SW 1271 (cell line): ENCODE measurements at regions not wholly inside any gene's neighbourhood (a gene's known extent, or its start where the extent isn't known, plus 50 kb on each side); places are given as distances from the start of the nearest gene placed in this dataset.
"Not testable (repeated sequence)": the region's sequence is repeated elsewhere in the genome, so short reads cannot be mapped to it uniquely, and the experiment has no call there.

Source experiments
- DNase-seq, 2 experiments: peaks; one replicate each; lab custom pipeline; 2025; lab: John Stamatoyannopoulos, UW

DNA sequence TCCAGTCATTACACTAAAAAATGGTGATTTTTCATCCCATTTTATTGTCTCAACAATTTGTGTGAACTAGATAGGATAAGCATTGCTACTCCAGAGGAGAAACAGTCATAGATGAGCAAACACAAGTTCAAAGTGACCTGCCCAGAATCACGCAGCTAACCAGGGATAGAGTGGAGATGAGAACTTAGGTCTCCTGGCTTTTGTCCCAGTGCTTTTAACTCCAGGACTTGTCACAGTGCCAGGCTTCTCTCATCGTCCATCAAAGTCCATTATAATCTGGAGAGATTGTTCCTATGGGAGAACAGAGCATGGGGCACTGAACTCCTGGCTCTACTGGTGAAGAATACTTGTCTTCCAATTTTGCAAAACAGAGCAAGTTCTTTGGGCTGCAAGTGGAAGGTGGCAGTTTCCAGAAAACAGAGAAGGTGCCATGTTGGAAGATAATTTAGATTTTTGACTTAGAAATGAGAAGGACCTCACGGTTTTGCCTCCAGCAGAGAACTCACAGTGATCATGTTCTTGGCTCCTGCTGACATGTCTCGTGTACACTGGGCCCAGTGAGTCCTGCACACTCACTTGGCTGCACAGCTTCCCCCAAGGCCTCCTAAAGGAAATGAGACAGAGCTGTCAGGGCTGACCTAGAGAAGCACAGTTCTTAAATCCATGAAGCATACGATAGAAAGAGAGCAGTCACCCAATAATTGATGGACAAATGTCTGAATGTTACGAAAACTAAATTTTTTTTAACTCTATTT, 322.9 kb upstream of the NRP1 start:
- DNase-seq, result no peak

DNA sequence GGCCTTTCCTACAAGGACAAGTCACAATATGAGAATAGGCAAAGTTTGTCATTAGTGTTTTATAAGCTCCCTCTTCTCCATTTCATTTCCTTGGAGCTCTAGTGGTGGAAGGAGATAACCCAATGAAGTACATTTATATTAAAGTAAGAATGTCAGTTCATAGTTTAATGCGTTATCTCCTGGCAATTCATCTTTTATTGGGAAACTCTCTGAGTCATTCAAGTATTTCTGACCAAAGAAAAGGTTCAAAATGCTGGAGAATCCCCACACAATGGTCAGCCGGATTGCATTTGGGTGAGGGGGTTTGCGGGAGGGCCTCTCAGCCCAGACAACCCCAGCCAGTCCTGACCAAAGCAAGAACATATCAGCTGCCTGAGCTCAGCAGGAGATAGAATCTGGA, 321.5 kb upstream of the NRP1 start:
- no peak for DNase-seq

DNA sequence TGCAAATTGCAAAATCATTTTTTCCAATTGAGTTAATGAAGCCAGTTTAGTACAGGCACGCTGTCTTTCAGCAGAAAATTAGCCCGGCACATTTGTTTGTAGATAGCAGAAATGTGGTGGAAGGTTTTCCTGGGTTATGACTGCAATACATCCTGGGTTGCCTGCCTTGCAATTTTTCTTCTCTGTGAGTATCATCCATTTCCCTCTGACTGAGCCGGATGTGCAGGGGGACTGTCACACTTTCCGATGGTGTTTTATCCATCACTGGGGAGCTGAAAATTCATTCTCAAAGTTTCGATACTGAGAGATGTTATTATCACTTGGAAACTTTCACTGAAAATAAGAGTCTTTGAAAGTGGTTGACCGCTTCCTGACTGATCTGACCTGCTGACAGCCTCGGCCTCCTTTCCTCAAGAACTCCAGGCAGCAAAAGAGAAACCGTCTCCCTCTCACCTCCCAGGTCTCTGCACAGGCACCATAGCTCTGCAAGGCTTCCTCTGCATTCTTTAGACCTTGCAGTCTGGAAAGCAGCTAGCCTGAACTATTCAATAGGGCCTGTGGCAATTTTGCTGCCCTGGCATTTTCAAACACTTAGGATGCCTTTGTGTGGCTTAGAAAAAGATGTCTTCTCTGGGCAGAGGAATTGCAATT, 320.8 kb upstream of the NRP1 start:
- no peak for DNase-seq

DNA sequence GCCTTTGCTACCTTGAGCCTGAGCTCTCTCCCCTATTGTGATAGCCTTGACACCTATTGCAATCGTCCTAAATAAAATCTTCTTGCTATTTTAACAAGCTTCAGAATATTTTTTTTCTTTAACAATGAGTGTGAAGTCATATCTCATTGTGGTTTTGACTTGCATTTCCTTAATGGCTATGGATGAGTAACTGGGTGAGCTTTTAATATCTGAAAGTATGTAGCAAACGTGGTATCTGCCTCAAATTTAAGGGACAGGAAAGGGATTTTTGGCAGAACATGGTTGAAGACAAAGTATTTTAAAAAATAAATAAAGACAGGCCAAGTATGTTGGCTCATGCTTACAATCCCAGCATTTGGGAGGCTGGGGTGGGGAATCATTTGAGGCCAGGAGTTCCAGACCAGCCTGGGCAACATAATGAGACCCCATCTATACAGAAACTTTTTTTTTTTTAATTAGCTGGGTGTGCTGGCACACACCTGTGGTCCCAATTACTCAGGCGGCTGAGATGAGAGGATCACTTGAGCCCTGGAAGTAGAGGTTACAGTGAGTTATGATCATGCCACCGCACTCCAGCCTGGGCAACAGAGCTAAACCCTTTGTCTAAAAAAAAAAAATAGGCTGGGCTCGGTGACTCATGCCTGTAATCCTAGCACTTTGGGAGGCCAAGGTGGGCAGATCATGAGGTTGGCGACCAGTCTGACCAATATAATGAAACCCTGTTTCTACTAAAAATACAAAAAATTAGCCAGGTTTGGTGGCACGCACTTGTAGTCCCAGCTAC, 319.3 kb upstream of the NRP1 start:
- DNase-seq, result no peak

DNA sequence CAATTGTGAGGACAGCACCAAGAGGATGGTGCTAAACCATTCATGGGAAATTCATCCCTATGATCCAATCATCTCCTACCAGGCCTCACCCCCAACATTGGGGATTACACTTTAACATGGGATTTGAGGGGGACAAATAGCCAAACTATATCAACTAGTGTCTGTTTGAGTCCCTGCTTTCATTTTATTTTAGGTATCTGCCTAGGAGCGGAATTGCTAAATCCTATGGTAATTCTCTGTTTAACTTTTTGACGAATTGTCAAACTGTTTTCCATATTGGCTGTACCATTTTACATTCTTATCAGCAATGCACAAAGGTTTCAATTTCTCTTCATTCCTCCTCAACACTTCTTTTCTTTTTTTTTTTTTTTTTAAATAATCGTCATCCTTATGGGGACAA, 318.4 kb upstream of the NRP1 start:
- no peak for DNase-seq

DNA sequence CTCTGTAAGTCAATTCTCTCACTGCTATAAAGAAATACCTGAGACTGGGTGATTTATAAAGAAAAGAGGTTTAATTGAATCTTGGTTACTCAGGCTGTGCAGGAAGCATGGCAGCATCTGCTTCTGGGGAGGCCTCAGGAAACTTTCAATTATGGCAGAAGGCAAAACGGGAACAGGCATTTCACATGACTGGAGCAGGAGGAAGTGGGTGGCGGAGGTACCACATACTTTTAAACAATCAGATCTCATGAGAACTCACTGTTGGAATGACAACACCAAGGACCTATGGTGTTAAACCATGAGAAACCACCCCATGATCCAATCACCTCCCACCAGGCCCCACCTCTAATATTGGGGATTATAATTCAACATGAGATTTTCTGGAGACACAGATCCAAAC, 315.7 kb upstream of the NRP1 start:
- not testable (repeated sequence) for DNase-seq

DNA sequence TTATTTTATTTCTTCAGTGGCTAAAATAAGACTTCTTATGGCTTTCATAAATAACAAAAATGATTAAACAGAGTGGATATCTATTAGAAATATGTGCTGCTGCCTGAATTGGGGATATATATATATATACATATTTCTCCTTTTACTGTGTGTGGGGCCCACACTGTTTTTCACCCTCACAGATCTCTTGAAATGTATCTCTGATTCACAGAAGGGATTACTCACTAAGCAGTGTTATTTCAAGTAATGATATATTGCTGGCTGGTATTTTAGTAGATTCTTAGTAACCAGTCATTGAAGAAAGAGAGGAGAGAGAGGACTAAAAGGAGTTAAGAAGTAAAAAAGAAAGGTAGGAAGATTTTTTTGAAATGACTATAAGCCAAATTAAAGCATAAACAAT, 308.6 kb upstream of the NRP1 start:
- no peak for DNase-seq

DNA sequence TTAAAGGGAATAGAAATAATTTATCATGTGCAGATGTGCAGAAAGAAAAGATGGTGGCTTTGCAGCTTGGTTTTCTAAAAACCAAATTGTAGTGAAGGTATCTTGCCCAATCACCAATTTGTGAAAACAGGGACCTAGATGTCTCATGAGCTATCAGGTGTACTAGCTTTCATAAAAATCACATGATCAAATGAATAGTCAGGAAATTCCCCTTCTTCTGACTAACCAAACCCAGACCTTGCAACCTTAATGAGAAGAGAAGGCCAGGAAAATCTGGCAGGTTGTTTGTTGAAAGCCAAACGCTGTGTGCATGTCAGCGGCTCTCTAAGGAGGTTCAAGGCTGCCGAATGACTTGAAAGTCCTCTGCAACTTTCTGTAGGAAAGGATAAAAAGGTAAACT, 304.4 kb upstream of the NRP1 start:
- no peak for DNase-seq

DNA sequence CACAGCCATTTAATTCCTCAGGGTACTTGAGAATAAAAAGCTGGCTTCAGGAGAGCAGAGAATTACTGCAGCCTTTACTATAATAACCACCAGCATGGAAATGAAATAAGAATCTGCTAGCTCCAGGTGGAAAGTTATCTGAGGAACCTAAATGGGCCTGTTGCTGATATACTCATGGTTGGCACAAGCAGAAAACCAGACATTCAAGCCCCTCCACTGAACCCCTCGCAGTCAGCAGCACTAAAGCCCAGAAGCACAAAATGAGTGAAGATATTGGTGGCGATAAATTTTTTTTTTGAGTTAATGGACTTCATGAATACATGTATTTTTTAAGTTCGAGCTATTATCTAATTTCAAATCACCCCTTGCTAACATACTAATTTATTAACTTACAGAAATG, 303.9 kb upstream of the NRP1 start:
- DNase-seq, result no peak

DNA sequence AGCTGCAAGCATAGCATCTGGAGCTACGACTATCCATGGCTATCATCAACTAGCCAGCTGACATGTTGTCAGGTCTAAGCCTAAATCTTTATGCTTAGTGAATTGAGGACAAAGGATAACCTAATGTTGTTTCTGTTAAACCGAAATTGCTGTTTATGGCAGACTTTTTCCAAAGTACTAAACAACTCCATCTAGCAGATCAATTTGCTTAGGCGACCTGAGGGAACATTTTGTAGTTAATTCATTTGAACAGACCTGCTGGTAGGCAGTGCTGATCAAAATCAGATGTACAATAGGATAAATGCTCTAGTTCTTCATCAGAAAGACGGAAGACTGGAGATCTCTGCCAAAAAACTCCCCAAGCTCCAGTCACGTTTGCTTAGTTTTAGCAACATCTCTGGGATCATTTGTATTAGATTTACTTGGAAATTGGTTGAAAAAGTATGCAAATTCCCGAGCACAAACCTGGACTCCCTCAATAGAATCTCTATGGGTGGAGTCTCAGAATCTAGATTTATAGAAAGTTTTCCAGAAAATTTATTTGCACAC, 301.6 kb upstream of the NRP1 start:
- DNase-seq, result no peak

DNA sequence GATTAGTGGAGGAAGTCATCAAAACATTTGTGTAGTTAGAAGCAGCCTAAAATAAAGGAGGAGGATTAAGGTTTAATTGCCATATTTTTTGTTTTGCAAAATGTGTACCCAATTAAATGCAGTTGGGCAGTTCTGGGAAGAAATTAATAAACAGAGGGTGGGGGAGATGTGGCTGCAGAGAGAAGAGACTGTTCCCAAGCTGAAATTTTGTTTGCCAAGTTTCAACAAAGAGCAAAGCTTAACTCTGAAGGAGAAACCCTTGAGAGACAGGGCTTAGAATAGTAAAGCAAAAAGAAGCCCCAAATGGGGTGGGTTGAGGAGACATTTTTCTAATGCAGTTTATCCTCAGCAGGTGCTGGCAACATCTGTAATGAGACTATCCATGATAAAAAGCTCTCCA, 298.0 kb upstream of the NRP1 start:
- DNase-seq, result no peak

DNA sequence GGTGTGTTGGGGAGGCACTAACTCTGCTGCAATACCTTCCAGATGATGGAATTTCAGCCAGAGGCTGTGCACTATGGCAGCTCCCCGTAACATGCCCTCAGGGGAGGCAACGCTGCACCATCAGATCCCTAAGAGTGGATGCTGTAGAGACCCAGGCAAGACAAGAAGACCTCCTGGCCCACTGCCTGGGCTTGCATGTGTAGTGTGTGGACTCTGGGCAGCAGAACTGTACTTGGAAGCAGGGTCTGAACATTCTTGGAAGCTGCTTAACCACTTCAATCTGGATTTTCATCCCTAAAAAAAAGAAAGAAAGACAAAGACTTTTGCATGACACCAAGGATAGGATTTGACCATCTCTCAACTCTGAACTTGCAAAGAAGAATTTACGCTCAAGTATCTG, 297.5 kb upstream of the NRP1 start:
- DNase-seq, result no peak

DNA sequence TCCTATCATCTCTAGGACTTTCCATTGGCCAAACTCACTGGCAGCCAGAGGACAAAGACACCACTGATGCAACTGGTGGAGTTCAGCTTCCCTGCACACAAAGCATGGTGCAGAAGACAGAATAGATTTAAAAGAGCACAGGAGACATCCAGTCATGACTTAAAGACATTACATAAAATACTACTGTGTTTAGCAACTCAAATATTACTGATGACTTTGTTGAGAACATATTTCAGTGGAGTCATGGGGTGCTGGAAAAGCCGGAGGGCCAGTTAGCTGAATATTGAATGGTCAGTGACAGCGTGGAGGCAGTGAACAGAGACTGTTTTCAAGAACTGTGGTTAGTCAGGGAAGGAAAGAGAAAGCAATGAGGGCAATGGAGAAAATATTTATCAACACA, 296.3 kb upstream of the NRP1 start:
- DNase-seq, result no peak

DNA sequence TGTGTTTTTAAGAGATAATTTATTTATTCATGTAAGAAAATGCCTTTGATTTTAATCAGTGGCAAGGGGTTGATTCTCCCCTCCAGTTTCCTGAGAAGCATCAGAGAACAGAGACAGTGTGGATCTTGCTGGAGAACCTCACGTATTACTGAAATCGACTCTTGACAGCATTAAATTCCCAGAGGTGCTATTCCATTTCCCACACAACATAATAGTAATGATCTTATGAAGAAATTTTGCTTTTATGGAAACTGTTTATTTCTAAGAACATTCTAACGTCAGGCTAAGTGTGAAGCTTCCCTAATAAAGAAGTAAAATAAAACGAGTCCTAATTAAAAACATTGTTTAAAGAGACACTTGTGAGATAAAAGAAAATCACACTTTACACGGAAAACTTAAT, 293.1 kb upstream of the NRP1 start:
- no peak for DNase-seq

DNA sequence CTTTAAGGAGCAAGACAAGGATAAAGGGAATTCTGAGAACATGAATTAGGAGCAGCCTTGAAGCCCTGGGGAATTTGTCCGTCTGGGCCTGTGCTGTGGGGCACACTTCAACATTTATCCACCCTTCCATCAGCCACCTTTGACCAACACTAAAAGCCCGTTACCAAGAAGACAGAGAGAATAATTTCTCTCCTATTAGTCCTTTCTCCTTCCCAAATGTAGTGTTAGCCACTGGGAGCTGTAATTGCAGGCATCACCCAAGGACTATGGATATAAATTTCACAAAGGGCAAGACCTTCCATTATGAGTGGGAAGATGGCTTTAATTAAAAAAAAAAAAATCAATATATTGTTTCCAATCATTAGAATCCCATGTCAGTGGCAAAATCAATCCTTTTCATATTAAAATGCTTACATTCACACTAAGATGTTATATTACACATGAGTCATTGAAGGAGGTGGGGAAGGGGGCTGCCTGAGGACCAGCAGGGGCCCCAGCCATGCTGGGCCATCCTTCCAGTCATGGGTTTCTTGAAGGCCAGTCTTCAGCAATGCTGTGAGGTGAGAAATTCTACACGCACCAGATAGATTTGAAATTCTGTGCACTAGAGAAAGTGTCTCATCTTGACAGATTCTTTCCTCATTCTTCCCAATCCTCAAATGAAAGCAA, 292.5 kb upstream of the NRP1 start:
- no peak for DNase-seq

DNA sequence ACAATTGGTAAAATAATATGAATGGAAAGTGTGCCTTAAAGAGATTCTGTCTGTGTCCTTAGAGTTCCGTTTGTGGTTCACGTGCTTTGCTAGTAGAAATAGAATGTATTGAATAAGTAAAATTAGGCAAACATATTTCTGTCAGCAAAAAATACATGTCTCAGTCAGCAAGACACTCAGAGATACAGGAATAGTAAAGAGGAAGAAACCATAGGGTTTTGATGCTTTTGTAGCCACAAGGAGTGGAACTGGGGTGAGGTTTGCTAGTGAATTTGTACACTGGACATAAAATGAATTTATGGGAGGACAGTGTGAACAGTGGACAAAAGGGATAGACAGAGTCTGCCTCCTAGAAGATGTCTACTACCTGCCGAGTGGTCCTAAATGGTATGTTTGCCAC, 289.2 kb upstream of the NRP1 start:
- no peak for DNase-seq

DNA sequence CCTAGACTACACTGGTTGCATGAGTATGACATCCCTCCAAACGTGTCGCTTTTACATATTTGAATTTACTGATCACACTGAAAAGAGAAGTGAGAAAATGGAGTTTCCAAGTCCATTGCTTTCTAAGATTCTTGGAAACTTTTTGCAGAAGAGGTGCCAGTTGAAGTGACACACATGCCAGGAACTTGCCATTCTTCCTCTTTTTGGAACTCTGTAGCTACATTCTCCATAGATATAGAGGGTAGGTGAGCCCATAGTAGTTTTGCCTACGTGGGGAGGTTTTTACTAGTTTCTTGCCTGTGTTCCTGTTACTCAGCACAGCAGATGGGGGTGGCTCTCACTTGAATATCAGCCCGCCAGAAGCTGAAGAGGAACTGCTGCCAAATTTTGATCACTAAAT, 286.6 kb upstream of the NRP1 start:
- DNase-seq, result no peak

DNA sequence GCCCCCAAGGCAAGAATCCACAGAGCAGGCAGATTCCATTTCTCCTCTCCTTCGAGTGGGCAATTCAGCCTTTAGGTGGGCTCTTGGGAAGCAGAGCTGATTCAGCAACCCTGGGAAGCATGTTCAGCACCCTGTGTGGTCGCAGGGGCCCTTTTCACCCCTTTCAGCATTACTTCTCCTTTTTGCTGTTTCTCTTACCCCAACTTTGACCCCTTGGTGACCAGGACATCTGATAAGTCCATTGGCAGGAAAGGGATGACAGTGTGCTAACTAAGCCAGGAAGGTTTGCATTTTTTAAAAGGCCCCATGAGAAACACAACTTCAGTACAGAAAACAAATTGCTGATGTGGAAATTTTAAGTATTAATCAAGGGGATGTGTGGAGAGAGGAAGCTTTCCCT, 283.7 kb upstream of the NRP1 start:
- DNase-seq, result no peak

DNA sequence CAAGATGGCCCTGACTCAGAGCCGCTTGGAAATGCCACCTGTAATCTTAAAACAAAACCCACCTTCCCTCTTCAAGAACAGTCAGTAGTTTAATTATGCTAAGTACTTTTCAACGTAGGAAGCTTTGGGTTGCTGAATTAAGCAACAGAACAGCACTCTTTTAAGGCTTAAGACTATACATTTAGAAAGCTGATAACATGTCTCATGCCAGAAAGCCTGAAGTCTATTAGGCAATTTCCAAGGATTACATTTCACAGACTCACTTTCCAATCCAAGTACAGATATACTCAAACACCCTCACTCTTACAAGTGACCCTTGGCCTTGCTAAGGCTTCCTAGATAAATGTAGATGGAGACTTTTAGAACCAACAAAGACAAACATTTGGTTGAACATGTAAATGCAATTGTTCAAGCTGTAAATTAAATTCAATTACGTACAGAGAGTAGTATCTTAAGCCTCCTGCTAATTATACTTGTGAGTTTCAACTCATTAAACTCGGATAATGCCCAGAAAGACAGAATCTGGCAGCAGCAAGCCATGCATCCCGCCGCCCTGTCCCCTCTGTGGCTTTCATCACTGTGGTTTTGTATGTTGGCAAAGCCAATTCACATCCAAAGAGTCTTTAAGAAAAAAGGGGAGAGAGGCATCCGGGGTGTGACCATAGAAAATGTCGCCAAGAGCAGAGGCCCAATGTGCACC, 283.1 kb upstream of the NRP1 start:
- no peak for DNase-seq

DNA sequence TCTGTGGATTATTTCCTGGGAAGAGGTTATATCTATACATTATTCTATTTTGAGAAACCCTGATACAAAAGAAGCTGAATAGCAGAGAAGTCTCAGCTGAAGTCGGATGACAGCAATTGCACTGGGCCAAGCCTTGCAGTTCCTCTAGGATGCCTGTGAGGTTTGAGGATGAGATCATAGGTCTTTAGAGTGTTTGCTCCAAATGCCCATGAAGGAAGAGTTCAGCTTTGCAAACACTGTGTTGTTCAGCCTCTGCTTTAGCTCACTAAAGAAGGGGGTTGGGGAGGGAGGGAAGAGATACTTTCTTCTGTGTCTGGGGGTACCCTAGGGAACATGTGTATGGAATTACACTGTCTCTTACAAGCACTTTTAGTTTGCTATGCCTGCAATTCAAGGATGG, 282.5 kb upstream of the NRP1 start:
- DNase-seq, result no peak

DNA sequence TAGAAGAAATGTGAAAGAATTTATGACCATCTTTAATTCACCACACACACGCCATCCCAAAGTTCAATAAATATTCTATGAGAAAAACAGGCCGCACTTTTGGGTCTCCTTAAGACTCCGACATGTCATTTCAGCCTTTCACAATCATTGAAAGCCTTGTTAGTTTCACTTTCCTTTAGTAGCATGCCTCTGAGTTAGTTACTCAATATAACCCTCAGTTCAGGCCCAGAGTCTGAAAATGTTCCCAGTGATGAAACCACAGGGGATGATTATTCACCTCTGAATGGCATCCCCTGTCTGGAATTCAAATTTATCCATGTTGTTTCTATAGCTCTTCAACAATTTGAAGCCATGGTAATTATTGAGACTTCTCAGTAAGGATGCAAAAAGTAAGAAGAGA, 278.1 kb upstream of the NRP1 start:
- DNase-seq, result no peak

DNA sequence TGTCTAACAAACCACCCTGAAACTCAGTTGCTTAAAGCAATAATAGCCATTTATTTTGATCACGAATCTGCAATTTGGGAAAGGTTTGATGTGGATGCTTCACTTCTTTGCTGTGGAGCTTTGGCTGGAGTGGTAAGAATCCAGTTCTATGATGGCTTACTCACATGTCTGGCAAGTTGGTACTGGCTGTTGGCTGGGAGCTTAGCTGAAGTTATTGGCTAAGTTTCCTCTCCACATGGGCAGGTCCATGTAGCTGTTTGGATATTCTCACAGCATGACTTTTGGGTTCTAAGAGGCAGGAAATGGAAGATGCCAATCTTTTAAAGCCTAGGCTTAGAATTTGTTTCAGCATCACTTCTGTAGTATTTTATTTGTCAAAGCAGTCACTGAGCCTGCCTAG, 277.6 kb upstream of the NRP1 start:
- no peak for DNase-seq
